Mesendoderm (in vitro differentiated cells): ENCODE measurements at regions not wholly inside any gene's neighbourhood (a gene's known extent, or its start where the extent isn't known, plus 50 kb on each side); places are given as distances from the start of the nearest gene placed in this dataset.

Source experiments
- DNase-seq: peaks from one replicate; pipeline ENCODE4 v3.0.0; 2013
- H2AK5ac ChIP-seq: 2 replicates; pipeline ENCODE4 v1.6.1; 2013; ENCODE audit warnings: low read length, inconsistent platforms
- H2BK120ac ChIP-seq: 2 replicates; pipeline ENCODE4 v1.6.1; 2013; ENCODE audit warnings: low read depth, mild to moderate bottlenecking, low read length, moderate library complexity, mixed read lengths
- H2BK15ac ChIP-seq: replicated peaks from 2 replicates; pipeline ENCODE4 v1.6.1; 2013; ENCODE audit warnings: low read depth, mild to moderate bottlenecking, moderate library complexity
- H2BK5ac ChIP-seq: 2 replicates; pipeline ENCODE4 v1.6.1; 2013; ENCODE audit warnings: low read length, inconsistent platforms
- H3K18ac ChIP-seq: 2 replicates; pipeline ENCODE4 v1.6.1; 2013; ENCODE audit warnings: mild to moderate bottlenecking, low read length, mixed read lengths
- H3K23ac ChIP-seq: one replicate; pipeline ENCODE4 v1.6.1; 2013; ENCODE audit warnings: low read length
- H3K27ac ChIP-seq: 2 replicates; pipeline ENCODE4 v1.5.1; 2013; ENCODE audit warnings: low read depth, mild to moderate bottlenecking, inconsistent platforms, low read length, moderate library complexity
- H3K27me3 ChIP-seq: 2 replicates; pipeline ENCODE4 v1.6.1; 2013; ENCODE audit warnings: low read length, control low read depth, mild to moderate bottlenecking, inconsistent platforms; ENCODE audit not compliant: insufficient read depth, poor library complexity
- H3K36me3 ChIP-seq: 2 replicates; pipeline ENCODE4 v1.6.1; 2013; ENCODE audit warnings: low read length, inconsistent platforms; ENCODE audit not compliant: control insufficient read depth, insufficient read depth
- H3K4ac ChIP-seq: one replicate; pipeline ENCODE4 v1.6.1; 2013; ENCODE audit warnings: low read depth, mild to moderate bottlenecking, low read length, moderate library complexity
- H3K4me1 ChIP-seq: 2 replicates; pipeline ENCODE4 v1.6.1; 2013; ENCODE audit warnings: low read depth, low read length, inconsistent platforms; ENCODE audit not compliant: control insufficient read depth
- H3K4me2 ChIP-seq: 2 replicates; pipeline ENCODE4 v1.6.1; 2013; ENCODE audit warnings: low read length
- H3K4me3 ChIP-seq: 2 replicates; pipeline ENCODE4 v1.5.1; 2013; ENCODE audit warnings: mild to moderate bottlenecking, low read length
- H3K56ac ChIP-seq: one replicate; pipeline ENCODE4 v1.6.1; 2013; ENCODE audit warnings: low read length
- H3K79me1 ChIP-seq: 2 replicates; pipeline ENCODE4 v1.6.1; 2013; ENCODE audit warnings: low read length, inconsistent platforms
- H3K79me2 ChIP-seq: 2 replicates; pipeline ENCODE4 v1.6.1; 2013; ENCODE audit warnings: mild to moderate bottlenecking, low read length; ENCODE audit not compliant: control insufficient read depth, insufficient read depth
- H3K9ac ChIP-seq: 2 replicates; pipeline ENCODE4 v1.6.1; 2013; ENCODE audit warnings: low read length, inconsistent platforms
- H4K5ac ChIP-seq: one replicate; pipeline ENCODE4 v1.6.1; 2013; ENCODE audit warnings: low read length
- H4K8ac ChIP-seq: one replicate; pipeline ENCODE4 v1.6.1; 2013; ENCODE audit warnings: low read depth, mild to moderate bottlenecking, control low read depth, low read length, moderate library complexity
- WGBS: extraction: QIAGEN DNeasy Blood & Tissue Kit; methylation state at CpG from one replicate; pipeline ENCODE4 v1.1.7; 2013; ENCODE audit warnings: low lambda C conversion rate, missing lambda C conversion rate; ENCODE audit not compliant: insufficient coverage; ENCODE audit errors: extremely low coverage; 5-methylcytosine and 5-hydroxymethylcytosine counted together

GRCh38 chr12:125568306-125568705, 503.1 kb downstream of the AACS start:
- WGBS = no CpG with 5 or more reads among the region's 4 CpGs
- no peaks in the 10 kb centered on the region for H3K27me3 ChIP-seq
- no peak overlapping the region for H3K27ac ChIP-seq
- no peak overlapping the region for H2BK15ac ChIP-seq
- no peak overlapping the region for H2BK5ac ChIP-seq
- H3K79me2 ChIP-seq = no peaks in the 10 kb centered on the region
- H3K9ac ChIP-seq = no peak overlapping the region
- no peak overlapping the region for H3K4ac ChIP-seq
- H2BK120ac ChIP-seq = no peak overlapping the region
- no peak overlapping the region for H3K56ac ChIP-seq
- no peaks in the 10 kb centered on the region for H3K36me3 ChIP-seq
- H2AK5ac ChIP-seq = no peak overlapping the region
- no peak overlapping the region for H3K4me2 ChIP-seq
- H4K8ac ChIP-seq = no peak overlapping the region
- no peak overlapping the region for H3K18ac ChIP-seq
- no peak overlapping the region for H3K4me3 ChIP-seq
- H3K23ac ChIP-seq = no peak overlapping the region
- H3K79me1 ChIP-seq = no peaks in the 10 kb centered on the region
- peak; percentile 83 for DNase-seq
- no peak overlapping the region for H4K5ac ChIP-seq
- peaks cover 3% of the 10 kb centered on the region for H3K4me1 ChIP-seq

- Histone ChIP-seq H3K27ac (no peak overlapping the region), H3K79me2 (no peaks in the 10 kb centered on the region), H3K23ac (no peak overlapping the region), H3K9ac (no peak overlapping the region), H3K4me3 (no peak overlapping the region), H3K4me1 (peaks cover 3% of the 10 kb centered on the region), H3K56ac (no peak overlapping the region), H2BK5ac (no peak overlapping the region), H2AK5ac (no peak overlapping the region), H3K36me3 (no peaks in the 10 kb centered on the region), H4K5ac (no peak overlapping the region), H4K8ac (no peak overlapping the region), H3K4me2 (no peak overlapping the region), H2BK15ac (no peak overlapping the region), H3K27me3 (no peaks in the 10 kb centered on the region), H2BK120ac (no peak overlapping the region), H3K4ac (no peak overlapping the region), H3K79me1 (no peaks in the 10 kb centered on the region), H3K18ac (no peak overlapping the region)
- no peak for DNase-seq
- WGBS = no CpG with 5 or more reads among the region's 1 CpG
These were observed 508.0 kb downstream of the AACS start for GRCh38 chr12:125573271-125573670.

GRCh38 chr12:125577334-125577733, 512.1 kb downstream of the AACS start:
- H3K18ac ChIP-seq = no peak overlapping the region
- H3K56ac ChIP-seq = no peak overlapping the region
- H2BK5ac ChIP-seq = no peak overlapping the region
- no peak overlapping the region for H2BK120ac ChIP-seq
- no peak overlapping the region for H2BK15ac ChIP-seq
- H3K27me3 ChIP-seq = no peaks in the 10 kb centered on the region
- H3K79me2 ChIP-seq = no peaks in the 10 kb centered on the region
- DNase-seq = no peak
- H3K4me2 ChIP-seq = no peak overlapping the region
- H3K79me1 ChIP-seq = no peaks in the 10 kb centered on the region
- H3K23ac ChIP-seq = no peak overlapping the region
- H4K8ac ChIP-seq = no peak overlapping the region
- H3K9ac ChIP-seq = no peak overlapping the region
- H3K4me3 ChIP-seq = no peak overlapping the region
- no peak overlapping the region for H3K4ac ChIP-seq
- H3K27ac ChIP-seq = no peak overlapping the region
- H4K5ac ChIP-seq = no peak overlapping the region
- H3K36me3 ChIP-seq = no peaks in the 10 kb centered on the region
- no peaks in the 10 kb centered on the region for H3K4me1 ChIP-seq
- H2AK5ac ChIP-seq = no peak overlapping the region

GRCh38 chr12:125579916-125580315, 514.7 kb downstream of the AACS start:
- Histone ChIP-seq H3K36me3 (no peaks in the 10 kb centered on the region), H2BK5ac (no peak overlapping the region), H4K8ac (no peak overlapping the region), H4K5ac (no peak overlapping the region), H3K4ac (no peak overlapping the region), H3K79me1 (no peaks in the 10 kb centered on the region), H3K79me2 (no peaks in the 10 kb centered on the region), H3K23ac (no peak overlapping the region), H2BK15ac (no peak overlapping the region), H3K27me3 (no peaks in the 10 kb centered on the region), H3K18ac (no peak overlapping the region), H3K27ac (no peak overlapping the region), H2AK5ac (no peak overlapping the region), H3K4me3 (no peak overlapping the region), H3K4me2 (no peak overlapping the region), H3K56ac (no peak overlapping the region), H2BK120ac (no peak overlapping the region), H3K9ac (no peak overlapping the region), H3K4me1 (no peaks in the 10 kb centered on the region)
- no peak for DNase-seq

GRCh38 chr12:125583071-125583470, 517.8 kb downstream of the AACS start:
- WGBS = no CpG with 5 or more reads among the region's 3 CpGs
- Histone ChIP-seq H2BK5ac (no peak overlapping the region), H4K8ac (no peak overlapping the region), H3K27ac (no peak overlapping the region), H3K18ac (no peak overlapping the region), H2AK5ac (no peak overlapping the region), H2BK120ac (no peak overlapping the region), H3K4ac (no peak overlapping the region), H3K9ac (no peak overlapping the region), H2BK15ac (no peak overlapping the region), H3K36me3 (no peaks in the 10 kb centered on the region), H3K4me3 (no peak overlapping the region), H3K4me2 (no peak overlapping the region), H4K5ac (no peak overlapping the region), H3K79me1 (no peaks in the 10 kb centered on the region), H3K27me3 (no peaks in the 10 kb centered on the region), H3K4me1 (no peaks in the 10 kb centered on the region), H3K56ac (no peak overlapping the region), H3K23ac (no peak overlapping the region), H3K79me2 (no peaks in the 10 kb centered on the region)
- no peak for DNase-seq

GRCh38 chr12:125586441-125586840, 521.2 kb downstream of the AACS start:
- no CpG with 5 or more reads among the region's 6 CpGs for WGBS
- Histone ChIP-seq H2BK120ac (no peak overlapping the region), H3K27me3 (no peaks in the 10 kb centered on the region)

More at GRCh38 chr12:125586441-125586840, 521.2 kb downstream of the AACS start:
- no peaks in the 10 kb centered on the region for H3K36me3 ChIP-seq
- no peak for DNase-seq
- H3K9ac ChIP-seq = no peak overlapping the region
- no peak overlapping the region for H3K4me2 ChIP-seq
- no peak overlapping the region for H3K4me3 ChIP-seq
- H3K56ac ChIP-seq = no peak overlapping the region
- H3K4ac ChIP-seq = no peak overlapping the region
- no peak overlapping the region for H3K27ac ChIP-seq
- no peak overlapping the region for H3K18ac ChIP-seq
- H2AK5ac ChIP-seq = no peak overlapping the region
- H3K79me2 ChIP-seq = no peaks in the 10 kb centered on the region
- H2BK15ac ChIP-seq = no peak overlapping the region
- H3K79me1 ChIP-seq = no peaks in the 10 kb centered on the region
- H2BK5ac ChIP-seq = no peak overlapping the region
- H4K5ac ChIP-seq = no peak overlapping the region
- no peak overlapping the region for H3K23ac ChIP-seq
- no peaks in the 10 kb centered on the region for H3K4me1 ChIP-seq
- H4K8ac ChIP-seq = no peak overlapping the region
